HepG2 (cell line): ENCODE measurements at regions not wholly inside any gene's neighbourhood (a gene's known extent, or its start where the extent isn't known, plus 50 kb on each side); places are given as distances from the start of the nearest gene placed in this dataset.

ENCODE experiments used
- ATF2 ChIP-seq: sonication (generic); formaldehyde crosslinking; IDR thresholded peaks from 2 replicates; pipeline ENCODE4 v1.4.0; 2020; ENCODE audit warnings: missing genetic modification reagents
- ATF6 ChIP-seq: sonication (generic); formaldehyde crosslinking; conservative IDR thresholded peaks from 2 replicates; pipeline ENCODE4 v1.4.0; 2020; ENCODE audit warnings: missing genetic modification reagents
- DPF2 ChIP-seq: sonication (generic); formaldehyde crosslinking; IDR thresholded peaks from 2 replicates; pipeline ENCODE4 v1.4.0; 2020; ENCODE audit warnings: mild to moderate bottlenecking, low read depth, missing genetic modification reagents, borderline replicate concordance
- E2F1 ChIP-seq: sonication (generic); formaldehyde crosslinking; IDR thresholded peaks from 2 replicates; pipeline ENCODE4 v1.5.0; 2020; ENCODE audit warnings: missing genetic modification reagents
- ESRRA ChIP-seq: sonication (generic); formaldehyde crosslinking; IDR thresholded peaks from 2 replicates; pipeline ENCODE4 v1.5.1; 2020; ENCODE audit warnings: mild to moderate bottlenecking, low read depth, missing genetic modification reagents
- HOXA5 ChIP-seq: sonication (generic); formaldehyde crosslinking; IDR thresholded peaks from 2 replicates; pipeline ENCODE4 v1.4.0; 2020; ENCODE audit warnings: missing genetic modification reagents
- KDM5A ChIP-seq: fragments of 200-600 bp; sonication (generic); IDR thresholded peaks from 2 replicates; pipeline ENCODE4 v1.7.0; 2018; ENCODE audit warnings: antibody characterized with exemption, mild to moderate bottlenecking, low read length, borderline replicate concordance
- MEIS2 ChIP-seq: sonication (generic); formaldehyde crosslinking; IDR thresholded peaks from 2 replicates; pipeline ENCODE4 v1.9.0; 2021; ENCODE audit warnings: mild to moderate bottlenecking, missing genetic modification reagents
- NR2C2 ChIP-seq: sonication (generic); formaldehyde crosslinking; IDR thresholded peaks from 2 replicates; pipeline ENCODE4 v1.4.0; 2020; ENCODE audit warnings: missing genetic modification reagents, mild to moderate bottlenecking, moderate library complexity, borderline replicate concordance
- PAWR ChIP-seq: sonication (generic); formaldehyde crosslinking; IDR thresholded peaks from 2 replicates; pipeline ENCODE4 v1.4.0; 2020; ENCODE audit warnings: missing genetic modification reagents, mild to moderate bottlenecking, borderline replicate concordance
- PHF21A ChIP-seq: sonication (generic); formaldehyde crosslinking; IDR thresholded peaks from 2 replicates; pipeline ENCODE4 v1.5.0; 2020; ENCODE audit warnings: mild to moderate bottlenecking, missing genetic modification reagents
- RAD51 ChIP-seq: fragments of 450-650 bp; IDR thresholded peaks from 2 replicates; pipeline ENCODE4 v1.6.1; 2016; ENCODE audit warnings: borderline replicate concordance
- SP2 ChIP-seq: sonication (generic); formaldehyde crosslinking; IDR thresholded peaks from 2 replicates; pipeline ENCODE4 v1.5.1; 2020; ENCODE audit warnings: mild to moderate bottlenecking, missing genetic modification reagents
- STAG1 ChIP-seq: sonication (generic); formaldehyde crosslinking; IDR thresholded peaks from 2 replicates; pipeline ENCODE4 v1.4.0; 2020; ENCODE audit warnings: missing genetic modification reagents
- TBX2 ChIP-seq: sonication (generic); formaldehyde crosslinking; IDR thresholded peaks from 2 replicates; pipeline ENCODE4 v1.5.0; 2020; ENCODE audit warnings: missing genetic modification reagents, mild to moderate bottlenecking, borderline replicate concordance
- ZMYM4 ChIP-seq: sonication (generic); formaldehyde crosslinking; IDR thresholded peaks from 2 replicates; pipeline ENCODE4 v1.8.1; 2023; ENCODE audit warnings: mild to moderate bottlenecking, missing genetic modification reagents
- ZNF136 ChIP-seq: sonication (generic); formaldehyde crosslinking; IDR thresholded peaks from 2 replicates; pipeline ENCODE4 v1.8.1; 2022; ENCODE audit warnings: low read depth, mild to moderate bottlenecking, moderate library complexity, missing genetic modification reagents
- ZNF335 ChIP-seq: sonication (generic); formaldehyde crosslinking; IDR thresholded peaks from 2 replicates; pipeline ENCODE4 v1.4.0; 2020; ENCODE audit warnings: missing genetic modification reagents
- ZNF556 ChIP-seq: sonication (generic); formaldehyde crosslinking; IDR thresholded peaks from 2 replicates; pipeline ENCODE4 v1.4.0; 2020; ENCODE audit warnings: mild to moderate bottlenecking, missing genetic modification reagents, borderline replicate concordance
- ZNF572 ChIP-seq: sonication (generic); formaldehyde crosslinking; IDR thresholded peaks from 2 replicates; pipeline ENCODE4 v1.5.1; 2020; ENCODE audit warnings: mild to moderate bottlenecking, missing genetic modification reagents
- ZNF687 ChIP-seq: sonication (generic); formaldehyde crosslinking; IDR thresholded peaks from 2 replicates; pipeline ENCODE4 v1.5.1; 2020; ENCODE audit warnings: mild to moderate bottlenecking, missing genetic modification reagents, moderate library complexity
- ZNF780A ChIP-seq: sonication (generic); formaldehyde crosslinking; IDR thresholded peaks from 2 replicates; pipeline ENCODE4 v1.8.0; 2022; ENCODE audit warnings: mild to moderate bottlenecking, missing genetic modification reagents, moderate library complexity
- ZSCAN25 ChIP-seq: sonication (generic); formaldehyde crosslinking; IDR thresholded peaks from 2 replicates; pipeline ENCODE4 v1.8.0; 2022; ENCODE audit warnings: mild to moderate bottlenecking, missing genetic modification reagents

GRCh38 chr1:213650603-213651002 is 337.2 kb upstream of the PROX1 start (continued):
- TF ChIP-seq ATF6 (CRISPR knock-in tag) = no peak
- TF ChIP-seq PAWR (CRISPR knock-in tag) = no peak
- TF ChIP-seq NR2C2 (CRISPR knock-in tag) = no peak
- no peak for TF ChIP-seq ZNF335 (CRISPR knock-in tag)
- no peak for TF ChIP-seq RAD51
- no peak for TF ChIP-seq ZNF556
- 0 out of 2 replicates have a peak, but pooled peaks have one; percentile 24 for TF ChIP-seq HOXA5 (CRISPR knock-in tag)
- TF ChIP-seq ATF2 (CRISPR knock-in tag) = peak; percentile 23; the same call in 1 of the 2 replicates
- TF ChIP-seq STAG1 (CRISPR knock-in tag) = peak; percentile 29; the same call in 1 of the 2 replicates
- TF ChIP-seq KDM5A = no peak
- TF ChIP-seq ZNF136 = no peak
- TF ChIP-seq ZNF780A (CRISPR knock-in tag) = no peak
- no peak for TF ChIP-seq TBX2 (CRISPR knock-in tag)
- no peak for TF ChIP-seq SP2 (CRISPR knock-in tag)
- no peak for TF ChIP-seq MEIS2 (CRISPR knock-in tag)
- TF ChIP-seq ZMYM4 (CRISPR knock-in tag) = peak; percentile 78
- TF ChIP-seq E2F1 (CRISPR knock-in tag) = no peak
- TF ChIP-seq DPF2 (CRISPR knock-in tag) = peak; percentile 59; the same call in 1 of the 2 replicates
- TF ChIP-seq ZNF687 (CRISPR knock-in tag) = no peak
- TF ChIP-seq ESRRA (CRISPR knock-in tag) = 0 out of 2 replicates have a peak, but pooled peaks have one; percentile 33
- TF ChIP-seq PHF21A (CRISPR knock-in tag) = peak; percentile 40; the same call in 1 of the 2 replicates
- no peak for TF ChIP-seq ZNF572
- TF ChIP-seq ZSCAN25 (CRISPR knock-in tag) = 0 out of 2 replicates have a peak, but pooled peaks have one; percentile 16
